ENCODE measurements at regions not wholly inside any gene's neighbourhood (a gene's known extent, or its start where the extent isn't known, plus 50 kb on each side); places are given as distances from the start of the nearest gene placed in this dataset.

GRCh38 chrX:13448941-13449340 lies 120.5 kb upstream of the EGFL6 start:
- TF ChIP-seq CTCF (IDR thresholded peaks at IDR 0.05) (no peak), POLR2A (IDR thresholded peaks at IDR 0.05) (no peak), POLR2AphosphoS5 (IDR thresholded peaks at IDR 0.05; ENCODE audit: insufficient read depth in 1 of 2, low read depth in 1 of 2) (no peak)

Measured in vagina (tissue), 2 donors.